ENCODE measurements at regions not wholly inside any gene's neighbourhood (a gene's known extent, or its start where the extent isn't known, plus 50 kb on each side); places are given as distances from the start of the nearest gene placed in this dataset.
"Not testable (repeated sequence)": the region's sequence is repeated elsewhere in the genome, so short reads cannot be mapped to it uniquely, and the experiment has no call there.

DNA sequence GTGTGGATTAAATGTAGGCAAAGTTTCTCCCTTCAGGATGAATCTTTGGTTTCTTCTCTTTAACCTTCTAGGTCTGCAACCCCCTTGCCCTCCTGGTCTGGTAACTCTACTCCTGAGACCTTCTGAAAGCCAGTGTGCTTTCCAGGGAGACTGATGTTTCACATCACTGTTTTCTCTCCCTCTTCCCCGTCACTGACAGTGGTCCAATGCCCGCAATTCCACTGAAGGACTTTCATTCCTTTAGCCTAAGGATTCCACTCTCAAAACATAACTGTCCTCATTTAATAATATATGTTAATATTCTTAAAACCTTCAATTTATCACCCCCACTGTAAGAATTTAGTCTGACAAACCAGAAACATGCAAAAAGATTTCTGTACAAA is 101.5 kb upstream of the CPNE4 start:
- H4K20me1 ChIP-seq (ENCODE audit: low read length): no peaks in the 10 kb centered on the region
- ATAC-seq (no peak), DNase-seq (no peak)
- peak overlapping the region; percentile 100 for H3K27ac ChIP-seq (ENCODE audit: low read length)
- no peaks in the 10 kb centered on the region for H3K9me2 ChIP-seq (replicated peaks; ENCODE audit: low read length)
- BruUV-seq (replicated peaks): TSS peak; percentile 75
- H2AFZ ChIP-seq (ENCODE audit: low read length): 0 out of 2 replicates have a peak overlapping the region, but pooled peaks have one; percentile 27
- H3K4me2 ChIP-seq (ENCODE audit: low read length): peak overlapping the region; percentile 89
- intact Hi-C loops (cut with micrococcal nuclease): loop anchor here (10.0 kb wide), 1 partner anchor 52 kb away; no protein-coding TSS in a partner anchor
- H3K4me3 ChIP-seq (ENCODE audit: low read length): peak overlapping the region; percentile 42; the same call in 1 of the 2 replicates
- no peaks in the 10 kb centered on the region for H3K27me3 ChIP-seq (ENCODE audit: low read length)
- H3K9ac ChIP-seq (ENCODE audit: low read length): peak overlapping the region; percentile 60
- ChIA-PET POLR2A (ENCODE audit: unreplicated experiment) (interaction anchor here (0.5 to 1.5 kb wide), 2 partner anchors 9 to 28 kb away, joined by 3 to 10 read pairs; no protein-coding TSS in a partner anchor), CTCF (no interaction called here)
- no peaks in the 10 kb centered on the region for H3K36me3 ChIP-seq (ENCODE audit: low read depth, low read length)
- TF ChIP-seq EZH2 (IDR thresholded peaks at IDR 0.05; ENCODE audit: low read length, unreplicated experiment) (no peak), EZH2phosphoT487 (IDR thresholded peaks at IDR 0.05; ENCODE audit: borderline replicate concordance, low read length) (no peak)
- TF ChIP-seq, protein P1, sequence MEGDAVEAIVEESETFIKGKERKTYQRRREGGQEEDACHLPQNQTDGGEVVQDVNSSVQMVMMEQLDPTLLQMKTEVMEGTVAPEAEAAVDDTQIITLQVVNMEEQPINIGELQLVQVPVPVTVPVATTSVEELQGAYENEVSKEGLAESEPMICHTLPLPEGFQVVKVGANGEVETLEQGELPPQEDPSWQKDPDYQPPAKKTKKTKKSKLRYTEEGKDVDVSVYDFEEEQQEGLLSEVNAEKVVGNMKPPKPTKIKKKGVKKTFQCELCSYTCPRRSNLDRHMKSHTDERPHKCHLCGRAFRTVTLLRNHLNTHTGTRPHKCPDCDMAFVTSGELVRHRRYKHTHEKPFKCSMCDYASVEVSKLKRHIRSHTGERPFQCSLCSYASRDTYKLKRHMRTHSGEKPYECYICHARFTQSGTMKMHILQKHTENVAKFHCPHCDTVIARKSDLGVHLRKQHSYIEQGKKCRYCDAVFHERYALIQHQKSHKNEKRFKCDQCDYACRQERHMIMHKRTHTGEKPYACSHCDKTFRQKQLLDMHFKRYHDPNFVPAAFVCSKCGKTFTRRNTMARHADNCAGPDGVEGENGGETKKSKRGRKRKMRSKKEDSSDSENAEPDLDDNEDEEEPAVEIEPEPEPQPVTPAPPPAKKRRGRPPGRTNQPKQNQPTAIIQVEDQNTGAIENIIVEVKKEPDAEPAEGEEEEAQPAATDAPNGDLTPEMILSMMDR (conservative IDR thresholded peaks at IDR 0.05; ENCODE audit: low read depth, low read length): no peak
- no peaks in the 10 kb centered on the region for H3K79me2 ChIP-seq (ENCODE audit: low read length)
- no peaks in the 10 kb centered on the region for H3K9me3 ChIP-seq (ENCODE audit: low read length)
- H3K4me1 ChIP-seq (ENCODE audit: insufficient read depth, low read length): peaks cover 38% of the 10 kb centered on the region
- peaks cover 6% of the 10 kb centered on the region for H3F3A ChIP-seq (ENCODE audit: low read length, unreplicated experiment)

DNA sequence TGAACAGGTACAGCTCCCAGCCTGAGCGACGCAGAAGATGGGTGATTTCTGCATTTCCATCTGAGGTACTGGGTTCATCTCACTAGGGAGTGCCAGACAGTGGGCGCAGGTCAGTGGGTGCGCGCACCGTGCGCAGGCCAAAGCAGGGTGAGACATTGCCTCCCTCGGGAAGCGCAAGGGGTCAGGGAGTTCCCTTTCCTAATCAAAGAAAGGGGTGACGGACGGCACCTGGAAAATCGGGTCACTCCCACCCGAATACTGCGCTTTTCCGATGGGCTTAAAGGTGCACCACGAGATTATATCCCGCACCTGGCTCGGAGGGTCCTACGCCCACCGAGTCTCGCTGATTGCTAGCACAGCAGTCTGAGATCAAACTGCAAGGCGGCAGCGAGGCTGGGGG is 102.1 kb upstream of the CPNE4 start:
- H3K4me2 ChIP-seq (ENCODE audit: low read length); H2AFZ ChIP-seq (ENCODE audit: low read length); H3K9me2 ChIP-seq (replicated peaks; ENCODE audit: low read length); H3K9me3 ChIP-seq (ENCODE audit: low read length); H3K4me3 ChIP-seq (ENCODE audit: low read length); H3K27me3 ChIP-seq (ENCODE audit: low read length); BruUV-seq (replicated peaks); H3K36me3 ChIP-seq (ENCODE audit: low read depth, low read length); ATAC-seq; H3K79me2 ChIP-seq (ENCODE audit: low read length); POLR2A ChIA-PET (ENCODE audit: unreplicated experiment); CTCF ChIA-PET; DNase-seq; H3K9ac ChIP-seq (ENCODE audit: low read length); H4K20me1 ChIP-seq (ENCODE audit: low read length); H3F3A ChIP-seq (ENCODE audit: low read length, unreplicated experiment): not testable (repeated sequence)
- H3K27ac ChIP-seq (ENCODE audit: low read length): peak overlapping the region; percentile 100
- intact Hi-C loops (cut with micrococcal nuclease): loop anchor here (10.0 kb wide), 1 partner anchor 52 kb away; no protein-coding TSS in a partner anchor
- peaks cover 38% of the 10 kb centered on the region for H3K4me1 ChIP-seq (ENCODE audit: insufficient read depth, low read length)

DNA sequence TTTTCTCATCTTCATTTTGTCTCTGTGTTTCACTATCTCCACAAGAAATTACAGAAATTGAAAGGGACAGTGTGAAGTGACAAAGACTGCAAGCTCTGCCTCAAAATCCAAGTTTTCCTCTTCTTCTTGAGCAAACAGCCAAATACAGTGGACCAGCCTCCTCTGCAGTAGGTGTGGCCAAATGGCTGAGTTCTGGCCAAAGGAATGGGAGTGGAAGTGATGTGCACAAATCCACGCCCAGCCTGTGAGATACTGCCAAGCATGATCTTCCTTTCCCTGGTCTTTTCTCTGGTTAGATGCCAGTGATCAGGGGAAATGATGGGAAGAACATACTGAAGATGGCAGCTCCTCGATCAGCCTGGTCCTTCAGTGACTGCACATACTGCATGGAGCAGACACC is 111.0 kb upstream of the CPNE4 start:
- no peaks in the 10 kb centered on the region for H3K27me3 ChIP-seq (ENCODE audit: low read length)
- H3K9me3 ChIP-seq (ENCODE audit: low read length): no peaks in the 10 kb centered on the region
- DNase-seq (no peak), ATAC-seq (peak; percentile 42)
- no peak overlapping the region for H3K27ac ChIP-seq (ENCODE audit: low read length)
- no peaks in the 10 kb centered on the region for H3K36me3 ChIP-seq (ENCODE audit: low read depth, low read length)
- no peak overlapping the region for H3K4me3 ChIP-seq (ENCODE audit: low read length)
- POLR2A ChIA-PET (ENCODE audit: unreplicated experiment): no interaction called here
- no TSS peak for BruUV-seq (replicated peaks)
- TF ChIP-seq EZH2phosphoT487 (IDR thresholded peaks at IDR 0.05; ENCODE audit: borderline replicate concordance, low read length) (no peak), EZH2 (IDR thresholded peaks at IDR 0.05; ENCODE audit: low read length, unreplicated experiment) (no peak)
- TF ChIP-seq, protein P1 (conservative IDR thresholded peaks at IDR 0.05; ENCODE audit: low read depth, low read length): no peak
- H3F3A ChIP-seq (ENCODE audit: low read length, unreplicated experiment): no peaks in the 10 kb centered on the region
- H4K20me1 ChIP-seq (ENCODE audit: low read length): no peaks in the 10 kb centered on the region
- H3K79me2 ChIP-seq (ENCODE audit: low read length): no peaks in the 10 kb centered on the region
- intact Hi-C loops (cut with micrococcal nuclease): no loop called here
- H3K4me1 ChIP-seq (ENCODE audit: insufficient read depth, low read length): no peaks in the 10 kb centered on the region
- no peaks in the 10 kb centered on the region for H3K9me2 ChIP-seq (replicated peaks; ENCODE audit: low read length)
- CTCF ChIA-PET: no interaction called here
- no peak overlapping the region for H3K4me2 ChIP-seq (ENCODE audit: low read length)
- no peak overlapping the region for H2AFZ ChIP-seq (ENCODE audit: low read length)
- H3K9ac ChIP-seq (ENCODE audit: low read length): no peak overlapping the region

Measured in PC-3 (cell line).